GM12874 (cell line): ENCODE measurements at regions not wholly inside any gene's neighbourhood (a gene's known extent, or its start where the extent isn't known, plus 50 kb on each side); places are given as distances from the start of the nearest gene placed in this dataset.

ENCODE experiments used
- TF ChIP-seq, protein P1 (sequence below): IDR thresholded peaks from 2 replicates; pipeline ENCODE4 v1.5.1; 2011; ENCODE audit warnings: low read depth, mild to moderate bottlenecking, control low read depth, low read length, moderate library complexity; ENCODE audit not compliant: insufficient read depth

DNA sequence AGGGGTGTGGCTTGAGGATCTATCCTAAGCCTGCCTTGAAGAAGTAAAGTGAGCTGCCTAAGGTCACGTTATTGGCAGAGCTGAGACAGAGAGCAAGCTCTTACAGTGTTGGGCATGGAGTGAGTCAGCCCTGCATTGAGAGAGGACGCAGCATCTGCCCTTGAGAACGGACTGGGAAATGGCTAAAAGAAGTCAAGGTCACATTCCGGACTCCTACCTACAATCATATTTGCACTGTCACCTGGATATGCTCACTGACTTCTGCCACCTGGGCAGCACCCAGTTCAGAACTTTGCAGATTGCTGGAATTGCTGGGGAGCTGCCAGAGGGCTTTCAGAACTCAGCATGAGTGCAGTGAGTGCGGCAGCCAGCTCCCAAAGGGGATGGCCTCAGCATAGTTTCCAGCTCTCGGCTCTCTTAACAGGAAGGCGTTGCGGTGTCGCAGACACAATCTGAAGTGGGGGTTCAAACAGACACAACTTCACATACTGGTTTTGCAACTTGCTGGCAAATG, 199.3 kb upstream of the SGK1 start:
- TF ChIP-seq, protein P1, sequence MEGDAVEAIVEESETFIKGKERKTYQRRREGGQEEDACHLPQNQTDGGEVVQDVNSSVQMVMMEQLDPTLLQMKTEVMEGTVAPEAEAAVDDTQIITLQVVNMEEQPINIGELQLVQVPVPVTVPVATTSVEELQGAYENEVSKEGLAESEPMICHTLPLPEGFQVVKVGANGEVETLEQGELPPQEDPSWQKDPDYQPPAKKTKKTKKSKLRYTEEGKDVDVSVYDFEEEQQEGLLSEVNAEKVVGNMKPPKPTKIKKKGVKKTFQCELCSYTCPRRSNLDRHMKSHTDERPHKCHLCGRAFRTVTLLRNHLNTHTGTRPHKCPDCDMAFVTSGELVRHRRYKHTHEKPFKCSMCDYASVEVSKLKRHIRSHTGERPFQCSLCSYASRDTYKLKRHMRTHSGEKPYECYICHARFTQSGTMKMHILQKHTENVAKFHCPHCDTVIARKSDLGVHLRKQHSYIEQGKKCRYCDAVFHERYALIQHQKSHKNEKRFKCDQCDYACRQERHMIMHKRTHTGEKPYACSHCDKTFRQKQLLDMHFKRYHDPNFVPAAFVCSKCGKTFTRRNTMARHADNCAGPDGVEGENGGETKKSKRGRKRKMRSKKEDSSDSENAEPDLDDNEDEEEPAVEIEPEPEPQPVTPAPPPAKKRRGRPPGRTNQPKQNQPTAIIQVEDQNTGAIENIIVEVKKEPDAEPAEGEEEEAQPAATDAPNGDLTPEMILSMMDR, result no peak

GRCh38 chr6:134516582-134516981, 198.7 kb upstream of the SGK1 start:
- TF ChIP-seq, protein P1, result no peak

DNA sequence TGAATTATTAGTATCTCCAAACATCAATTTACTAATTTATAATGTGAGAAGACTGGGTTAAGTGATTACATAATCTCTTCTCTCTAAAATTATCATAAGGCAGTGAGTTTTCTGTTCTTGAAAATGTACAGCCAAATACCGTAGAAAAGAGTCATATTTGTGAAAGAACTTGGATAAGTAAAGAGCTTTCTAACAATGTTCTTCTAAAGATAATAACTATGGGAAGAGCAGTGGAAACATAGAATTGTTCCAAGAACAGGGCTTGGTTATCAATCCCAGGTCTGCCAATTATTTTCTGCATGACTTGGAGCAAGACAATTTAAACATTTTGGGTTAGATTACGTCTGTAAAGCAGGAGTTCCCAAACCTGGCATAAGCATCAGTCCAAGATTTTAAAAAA, 198.1 kb upstream of the SGK1 start:
- TF ChIP-seq, protein P1, result no peak

- TF ChIP-seq, protein P1, result no peak
These were observed 195.1 kb upstream of the SGK1 start for GRCh38 chr6:134512981-134513391.

- TF ChIP-seq, protein P1, result no peak
These were observed 194.2 kb upstream of the SGK1 start for GRCh38 chr6:134511984-134512683.

DNA sequence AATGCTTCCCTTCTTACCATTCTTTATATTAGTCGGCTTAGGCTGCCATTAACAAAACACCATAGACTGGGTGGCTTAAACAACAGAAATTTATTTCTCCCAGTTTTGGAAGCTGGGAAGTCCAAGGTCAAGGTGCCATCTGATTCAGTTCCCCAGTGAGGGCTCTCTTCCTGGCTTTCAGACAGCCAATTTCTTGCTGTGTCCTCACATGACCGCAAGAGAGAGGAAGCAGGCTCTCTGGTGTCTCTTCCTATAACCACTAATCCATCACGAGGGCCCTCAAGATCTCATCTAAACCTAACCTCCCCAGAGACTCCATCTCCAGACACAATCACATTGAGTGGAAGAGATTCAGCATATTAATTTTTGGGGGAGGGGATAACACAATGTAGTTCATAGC, 193.0 kb upstream of the SGK1 start:
- TF ChIP-seq, protein P1, result no peak

GRCh38 chr6:134510142-134510541, 192.2 kb upstream of the SGK1 start:
- TF ChIP-seq, protein P1, result no peak
